H9 (cell line): ENCODE measurements at regions not wholly inside any gene's neighbourhood (a gene's known extent, or its start where the extent isn't known, plus 50 kb on each side); places are given as distances from the start of the nearest gene placed in this dataset.

Experiments used
- DNase-seq: peaks from one replicate; pipeline ENCODE4 v3.0.0-alpha.2; 2017
- H2AFZ ChIP-seq: one replicate; pipeline ENCODE4 v1.6.1; 2013; ENCODE audit warnings: mild to moderate bottlenecking, low read length, control low read depth, moderate library complexity
- H2AK5ac ChIP-seq: 2 replicates; pipeline ENCODE4 v1.6.1; 2013; ENCODE audit warnings: low read length, control low read depth, mixed read lengths; ENCODE audit not compliant: insufficient read length
- H2BK120ac ChIP-seq: one replicate; pipeline ENCODE4 v1.6.1; 2013; ENCODE audit warnings: low read depth, mild to moderate bottlenecking, low read length, control low read depth, inconsistent platforms; ENCODE audit not compliant: poor library complexity, severe bottlenecking
- H2BK12ac ChIP-seq: 2 replicates; pipeline ENCODE4 v1.6.1; 2013; ENCODE audit warnings: low read length, control low read depth, mixed read lengths, low read depth; ENCODE audit not compliant: insufficient read length
- H2BK15ac ChIP-seq: 2 replicates; pipeline ENCODE4 v1.6.1; 2013; ENCODE audit warnings: low read depth, low read length, control low read depth
- H2BK20ac ChIP-seq: one replicate; pipeline ENCODE4 v1.6.1; 2013; ENCODE audit warnings: low read depth, mild to moderate bottlenecking, low read length, control low read depth, inconsistent platforms; ENCODE audit not compliant: poor library complexity, severe bottlenecking
- H2BK5ac ChIP-seq: 2 replicates; pipeline ENCODE4 v1.6.1; 2013; ENCODE audit warnings: low read length, control low read depth, mixed read lengths; ENCODE audit not compliant: insufficient read length
- H3K14ac ChIP-seq: 2 replicates; pipeline ENCODE4 v1.6.1; 2013; ENCODE audit warnings: low read length, control low read depth; ENCODE audit not compliant: insufficient read depth
- H3K18ac ChIP-seq: 2 replicates; pipeline ENCODE4 v1.6.1; 2013; ENCODE audit warnings: low read depth, mild to moderate bottlenecking, mixed read lengths, low read length, control low read depth; ENCODE audit not compliant: insufficient read length
- H3K23ac ChIP-seq: 2 replicates; pipeline ENCODE4 v1.6.1; 2013; ENCODE audit warnings: low read length, control low read depth, mixed read lengths, low read depth; ENCODE audit not compliant: insufficient read length
- H3K23me2 ChIP-seq: 2 replicates; pipeline ENCODE4 v1.6.1; 2013; ENCODE audit warnings: low read depth, mild to moderate bottlenecking, mixed read lengths, low read length, control low read depth; ENCODE audit not compliant: insufficient read length, poor library complexity, severe bottlenecking
- H3K27ac ChIP-seq: 2 replicates; pipeline ENCODE4 v1.5.1; 2013; ENCODE audit warnings: low read length, control low read depth, mixed read lengths, low read depth; ENCODE audit not compliant: insufficient read length
- H3K27me3 ChIP-seq: 2 replicates; pipeline ENCODE4 v1.6.1; 2013; ENCODE audit warnings: low read length, control low read depth, inconsistent platforms; ENCODE audit not compliant: insufficient read depth
- H3K4ac ChIP-seq: 2 replicates; pipeline ENCODE4 v1.6.1; 2013; ENCODE audit warnings: low read depth, mild to moderate bottlenecking, control low read depth, inconsistent platforms, low read length, moderate library complexity
- H3K4me1 ChIP-seq: 2 replicates; pipeline ENCODE4 v1.6.1; 2013; ENCODE audit warnings: low read length, control low read depth, inconsistent platforms; ENCODE audit not compliant: insufficient read depth
- H3K4me2 ChIP-seq: 2 replicates; pipeline ENCODE4 v1.6.1; 2013; ENCODE audit warnings: low read length, control low read depth, mixed read lengths; ENCODE audit not compliant: insufficient read length, insufficient read depth
- H3K56ac ChIP-seq: 2 replicates; pipeline ENCODE4 v1.6.1; 2013; ENCODE audit warnings: low read depth, mild to moderate bottlenecking, mixed read lengths, low read length, control low read depth; ENCODE audit not compliant: insufficient read length
- H3K79me1 ChIP-seq: 2 replicates; pipeline ENCODE4 v1.6.1; 2013; ENCODE audit warnings: low read depth, mild to moderate bottlenecking, moderate library complexity, low read length, control low read depth, inconsistent platforms; ENCODE audit not compliant: insufficient read depth, poor library complexity, severe bottlenecking
- H3K79me2 ChIP-seq: 2 replicates; pipeline ENCODE4 v1.6.1; 2013; ENCODE audit warnings: low read length, control low read depth, inconsistent platforms; ENCODE audit not compliant: insufficient read depth
- H3K9ac ChIP-seq: 2 replicates; pipeline ENCODE4 v1.6.1; 2013; ENCODE audit warnings: low read length, control low read depth, mixed read lengths; ENCODE audit not compliant: insufficient read length; ENCODE audit errors: extremely low read depth
- H3K9me3 ChIP-seq: one replicate; pipeline ENCODE4 v1.6.1; 2013; ENCODE audit warnings: low read depth, low read length, inconsistent platforms; ENCODE audit not compliant: control insufficient read depth
- H3T11ph ChIP-seq: one replicate; pipeline ENCODE4 v1.6.1; 2013; ENCODE audit warnings: mild to moderate bottlenecking, low read length, control low read depth, inconsistent platforms
- H4K20me1 ChIP-seq: one replicate; pipeline ENCODE4 v1.6.1; 2013; ENCODE audit not compliant: control insufficient read depth, insufficient read length, insufficient read depth
- H4K5ac ChIP-seq: 2 replicates; pipeline ENCODE4 v1.6.1; 2013; ENCODE audit warnings: low read depth, mild to moderate bottlenecking, mixed read lengths, low read length, control low read depth; ENCODE audit not compliant: insufficient read length
- H4K8ac ChIP-seq: replicated peaks from 2 replicates; pipeline ENCODE4 v1.6.1; 2013; ENCODE audit warnings: low read length, control low read depth, mixed read lengths, low read depth; ENCODE audit not compliant: insufficient read length
- H4K91ac ChIP-seq: 2 replicates; pipeline ENCODE4 v1.6.1; 2013; ENCODE audit warnings: low read depth, mild to moderate bottlenecking, moderate library complexity, mixed read lengths, low read length, control low read depth; ENCODE audit not compliant: insufficient read length
- H3K27ac Mint-ChIP-seq, 3 experiments: 2 replicates in 2 of 3; 3 replicates in 1 of 3; pipeline ENCODE4 v1.8.0; 2020 to 2021; ENCODE audit warnings: mixed read lengths in 3 of 3, mild to moderate bottlenecking in 1 of 3, moderate library complexity in 1 of 3
- H3K27me3 Mint-ChIP-seq: 2 replicates; pipeline ENCODE4 v1.8.0; 2021; ENCODE audit warnings: low read depth, mild to moderate bottlenecking, moderate library complexity, mixed read lengths
- H3K36me3 Mint-ChIP-seq, 3 experiments: 2 replicates in 2 of 3; 3 replicates in 1 of 3; pipeline ENCODE4 v1.8.0; 2020 to 2021; ENCODE audit warnings: low read depth in 3 of 3, mixed read lengths in 3 of 3; ENCODE audit not compliant: insufficient read depth in 1 of 3
- H3K4me1 Mint-ChIP-seq, 2 experiments: 2 replicates each; pipeline ENCODE4 v1.8.0; 2020; ENCODE audit warnings: mixed read lengths in 2 of 2
- H3K4me3 Mint-ChIP-seq, 2 experiments: 2 replicates in 1 of 2; 3 replicates in 1 of 2; pipeline ENCODE4 v1.8.0; 2020 to 2021; ENCODE audit warnings: mild to moderate bottlenecking in 2 of 2, mixed read lengths in 2 of 2, moderate library complexity in 1 of 2
- H3K9me3 Mint-ChIP-seq, 2 experiments: 2 replicates in 1 of 2; 3 replicates in 1 of 2; pipeline ENCODE4 v1.8.0; 2020; ENCODE audit warnings: mild to moderate bottlenecking in 2 of 2, mixed read lengths in 2 of 2, moderate library complexity in 1 of 2
- WGBS: extraction: QIAGEN DNeasy Blood & Tissue Kit; methylation state at CpG from one replicate; pipeline ENCODE4 v1.1.7; 2013; ENCODE audit warnings: missing lambda C conversion rate, low lambda C conversion rate, mixed read lengths; ENCODE audit not compliant: insufficient read length; ENCODE audit errors: extremely low coverage; 5-methylcytosine and 5-hydroxymethylcytosine counted together
- TF ChIP-seq, protein P1 (sequence below): fragments of 200-600 bp; sonication (generic); conservative IDR thresholded peaks from 3 replicates; pipeline ENCODE4 v1.8.0; 2021; ENCODE audit warnings: antibody characterized with exemption, mild to moderate bottlenecking

DNA sequence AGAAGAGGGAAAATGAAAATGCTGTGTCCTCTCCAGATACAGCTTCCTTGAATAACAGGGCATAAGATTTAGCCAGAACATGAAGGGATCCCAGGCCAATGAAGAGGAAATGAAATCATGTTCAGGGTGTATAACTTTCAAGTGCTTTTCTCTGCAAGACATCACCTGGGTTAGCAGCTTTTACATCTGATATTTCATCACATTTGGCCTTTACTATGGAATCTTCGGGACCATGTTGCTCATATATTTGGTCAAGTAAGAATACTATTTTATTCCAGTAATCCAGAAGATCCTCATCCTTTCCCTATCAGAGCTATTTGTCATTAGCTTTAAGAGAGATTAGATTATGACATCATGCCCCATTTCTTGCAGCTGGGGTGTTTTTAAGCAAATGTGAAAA, 66.3 kb upstream of the OR5AK2 start:
- H3K4me3 Mint-ChIP-seq, result no peak overlapping the region
- Histone ChIP-seq H2AK5ac (no peak overlapping the region), H3K79me1 (no peaks in the 10 kb centered on the region)

More for the DNA sequence above, 66.3 kb upstream of the OR5AK2 start:
- no peak for DNase-seq
- Histone ChIP-seq H2BK120ac (no peak overlapping the region), H2BK20ac (no peak overlapping the region), H2BK5ac (no peak overlapping the region), H3K56ac (no peak overlapping the region), H3T11ph (no peak overlapping the region), H2BK15ac (no peak overlapping the region), H4K8ac (no peak overlapping the region), H3K23ac (no peak overlapping the region), H3K4me1 (no peaks in the 10 kb centered on the region), H3K27me3 (no peaks in the 10 kb centered on the region), H3K27ac (no peak overlapping the region), H3K23me2 (no peaks in the 10 kb centered on the region), H4K91ac (no peak overlapping the region), H4K20me1 (no peaks in the 10 kb centered on the region), H3K79me2 (no peaks in the 10 kb centered on the region), H3K14ac (no peak overlapping the region), H4K5ac (no peak overlapping the region), H3K4ac (no peak overlapping the region), H2BK12ac (no peak overlapping the region), H3K18ac (no peak overlapping the region), H3K9ac (no peak overlapping the region), H3K4me2 (no peak overlapping the region), H2AFZ (no peak overlapping the region), H3K9me3 (no peaks in the 10 kb centered on the region)
- H3K27me3 Mint-ChIP-seq, result no peaks in the 10 kb centered on the region; the same call in 1 of the 2 replicates
- TF ChIP-seq, protein P1, sequence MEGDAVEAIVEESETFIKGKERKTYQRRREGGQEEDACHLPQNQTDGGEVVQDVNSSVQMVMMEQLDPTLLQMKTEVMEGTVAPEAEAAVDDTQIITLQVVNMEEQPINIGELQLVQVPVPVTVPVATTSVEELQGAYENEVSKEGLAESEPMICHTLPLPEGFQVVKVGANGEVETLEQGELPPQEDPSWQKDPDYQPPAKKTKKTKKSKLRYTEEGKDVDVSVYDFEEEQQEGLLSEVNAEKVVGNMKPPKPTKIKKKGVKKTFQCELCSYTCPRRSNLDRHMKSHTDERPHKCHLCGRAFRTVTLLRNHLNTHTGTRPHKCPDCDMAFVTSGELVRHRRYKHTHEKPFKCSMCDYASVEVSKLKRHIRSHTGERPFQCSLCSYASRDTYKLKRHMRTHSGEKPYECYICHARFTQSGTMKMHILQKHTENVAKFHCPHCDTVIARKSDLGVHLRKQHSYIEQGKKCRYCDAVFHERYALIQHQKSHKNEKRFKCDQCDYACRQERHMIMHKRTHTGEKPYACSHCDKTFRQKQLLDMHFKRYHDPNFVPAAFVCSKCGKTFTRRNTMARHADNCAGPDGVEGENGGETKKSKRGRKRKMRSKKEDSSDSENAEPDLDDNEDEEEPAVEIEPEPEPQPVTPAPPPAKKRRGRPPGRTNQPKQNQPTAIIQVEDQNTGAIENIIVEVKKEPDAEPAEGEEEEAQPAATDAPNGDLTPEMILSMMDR, result no peak
- H3K36me3 Mint-ChIP-seq, result no peaks in the 10 kb centered on the region
- H3K9me3 Mint-ChIP-seq, result peaks cover 32% of the 10 kb centered on the region in 2 experiments
- no peaks in the 10 kb centered on the region for H3K4me1 Mint-ChIP-seq
- WGBS, result no CpG with 5 or more reads among the region's 1 CpG
- H3K27ac Mint-ChIP-seq, result no peak overlapping the region
